HG03565 (cell line): ENCODE measurements at regions not wholly inside any gene's neighbourhood (a gene's known extent, or its start where the extent isn't known, plus 50 kb on each side); places are given as distances from the start of the nearest gene placed in this dataset.

Experiments used
- ATAC-seq: cut with Tn5 transposase; IDR thresholded peaks from one replicate; pipeline ENCODE4 v1.9.1; 2021; ENCODE audit warnings: mild to moderate bottlenecking, moderate library complexity; ENCODE audit not compliant: unreplicated experiment

GRCh38 chr2:7281231-7282201 is 364.3 kb downstream of the RNF144A start:
- no peak for ATAC-seq

- ATAC-seq, result no peak
These were observed 368.9 kb downstream of the RNF144A start for GRCh38 chr2:7286120-7286519.

- no peak for ATAC-seq
These were observed 371.3 kb downstream of the RNF144A start for GRCh38 chr2:7288484-7288883.

GRCh38 chr2:7289697-7290096 is 372.5 kb downstream of the RNF144A start:
- no peak for ATAC-seq

GRCh38 chr2:7292154-7292691 is 375.0 kb downstream of the RNF144A start:
- no peak for ATAC-seq

GRCh38 chr2:7309582-7309981 is 392.4 kb downstream of the RNF144A start:
- ATAC-seq, result no peak

- ATAC-seq, result no peak
These were observed 407.5 kb downstream of the RNF144A start for GRCh38 chr2:7324706-7325105.

GRCh38 chr2:7325186-7325585 is 408.0 kb downstream of the RNF144A start:
- no peak for ATAC-seq

GRCh38 chr2:7329465-7329864 is 412.3 kb downstream of the RNF144A start:
- ATAC-seq, result no peak

GRCh38 chr2:7333189-7333765 is 416.1 kb downstream of the RNF144A start:
- no peak for ATAC-seq

- ATAC-seq, result no peak
These were observed 416.8 kb downstream of the RNF144A start for GRCh38 chr2:7333960-7334493.

GRCh38 chr2:7338961-7339360 is 421.7 kb downstream of the RNF144A start:
- ATAC-seq, result no peak

- no peak for ATAC-seq
These were observed 429.1 kb downstream of the RNF144A start for GRCh38 chr2:7346336-7346735.

GRCh38 chr2:7348761-7349160 is 431.5 kb downstream of the RNF144A start:
- no peak for ATAC-seq

- ATAC-seq, result no peak
These were observed 435.0 kb downstream of the RNF144A start for GRCh38 chr2:7352191-7352590.

GRCh38 chr2:7353571-7353970 is 436.4 kb downstream of the RNF144A start:
- no peak for ATAC-seq

GRCh38 chr2:7355781-7356180 is 438.6 kb downstream of the RNF144A start:
- ATAC-seq, result no peak

GRCh38 chr2:7356909-7357584 is 439.8 kb downstream of the RNF144A start:
- ATAC-seq, result no peak

- ATAC-seq, result no peak
These were observed 440.8 kb downstream of the RNF144A start for GRCh38 chr2:7357993-7358392.

- ATAC-seq, result no peak
These were observed 441.7 kb downstream of the RNF144A start for GRCh38 chr2:7358865-7359447.

GRCh38 chr2:7363906-7364305 is 446.7 kb downstream of the RNF144A start:
- no peak for ATAC-seq
